ENCODE measurements at regions not wholly inside any gene's neighbourhood (a gene's known extent, or its start where the extent isn't known, plus 50 kb on each side); places are given as distances from the start of the nearest gene placed in this dataset.

GRCh38 chr10:90288391-90288933, 569.4 kb downstream of the HTR7 start:
- no peak for TF ChIP-seq CTCF (IDR thresholded peaks at IDR 0.05)
- TF ChIP-seq EP300 (IDR thresholded peaks at IDR 0.05) = no peak

All from esophagus muscularis mucosa (tissue), 3 donors.